ENCODE measurements at regions not wholly inside any gene's neighbourhood (a gene's known extent, or its start where the extent isn't known, plus 50 kb on each side); places are given as distances from the start of the nearest gene placed in this dataset.

DNA sequence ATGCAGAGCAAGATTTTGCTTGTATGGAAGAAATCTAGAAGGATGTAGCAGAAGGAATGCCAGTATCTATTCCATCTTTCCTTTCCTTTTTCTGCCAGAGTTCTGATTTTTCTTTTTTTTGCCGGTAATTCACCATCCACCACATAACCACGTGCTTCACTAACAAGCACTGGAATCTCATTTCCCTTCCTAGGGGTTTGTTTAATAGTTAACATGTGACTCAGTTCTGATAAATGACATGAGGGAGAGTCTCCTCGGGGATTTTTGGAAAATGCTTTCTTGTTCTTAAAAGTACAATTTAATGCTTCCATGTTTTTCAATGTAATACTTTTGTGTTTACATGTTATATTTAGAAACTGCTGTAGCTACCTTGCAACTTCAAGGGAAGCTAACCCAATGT, 590.2 kb downstream of the SH2D4B start:
- no peaks in the 10 kb centered on the region for H3K36me3 ChIP-seq (ENCODE audit: insufficient read depth, low read length, poor library complexity, severe bottlenecking)
- no peak for TF ChIP-seq EZH2 (IDR thresholded peaks at IDR 0.05; ENCODE audit: borderline replicate concordance, low read depth, low read length, poor library complexity, severe bottlenecking)
- TF ChIP-seq CTCF (conservative IDR thresholded peaks at IDR 0.05; ENCODE audit: low read depth, low read length): no peak
- intact Hi-C loops (cut with micrococcal nuclease; ENCODE audit: unreplicated experiment): no loop called here
- no peaks in the 10 kb centered on the region for H3K4me1 ChIP-seq (ENCODE audit: insufficient read depth, low read length, poor library complexity, severe bottlenecking)
- DNase-seq (ENCODE audit: low spot score): no peak
- BruUV-seq (replicated peaks): no TSS peak
- CTCF ChIA-PET: no interaction called here
- POLR2A ChIA-PET (ENCODE audit: low non-redundant PET): no interaction called here
- H3K9me3 ChIP-seq (ENCODE audit: low read depth, low read length, poor library complexity, severe bottlenecking): no peaks in the 10 kb centered on the region
- H3K27me3 ChIP-seq (replicated peaks; ENCODE audit: insufficient read depth, low read depth, low read length, poor library complexity): no peaks in the 10 kb centered on the region
- H3K27ac ChIP-seq (ENCODE audit: low read depth, low read length, poor library complexity, severe bottlenecking): no peak overlapping the region
- no peak overlapping the region for H3K4me3 ChIP-seq (ENCODE audit: low read depth, low read length, poor library complexity, severe bottlenecking)

GRCh38 chr10:81130014-81130413, 592.3 kb downstream of the SH2D4B start:
- H3K36me3 ChIP-seq (ENCODE audit: insufficient read depth, low read length, poor library complexity, severe bottlenecking): no peaks in the 10 kb centered on the region
- TF ChIP-seq CTCF (conservative IDR thresholded peaks at IDR 0.05; ENCODE audit: low read depth, low read length): no peak
- TF ChIP-seq EZH2 (IDR thresholded peaks at IDR 0.05; ENCODE audit: borderline replicate concordance, low read depth, low read length, poor library complexity, severe bottlenecking): no peak
- ChIA-PET CTCF (no interaction called here), POLR2A (ENCODE audit: low non-redundant PET) (no interaction called here)
- no TSS peak for BruUV-seq (replicated peaks)
- no peak overlapping the region for H3K27ac ChIP-seq (ENCODE audit: low read depth, low read length, poor library complexity, severe bottlenecking)
- no peak for DNase-seq (ENCODE audit: low spot score)
- no peaks in the 10 kb centered on the region for H3K4me1 ChIP-seq (ENCODE audit: insufficient read depth, low read length, poor library complexity, severe bottlenecking)
- intact Hi-C loops (cut with micrococcal nuclease; ENCODE audit: unreplicated experiment): no loop called here
- H3K27me3 ChIP-seq (replicated peaks; ENCODE audit: insufficient read depth, low read depth, low read length, poor library complexity): no peaks in the 10 kb centered on the region
- no peak overlapping the region for H3K4me3 ChIP-seq (ENCODE audit: low read depth, low read length, poor library complexity, severe bottlenecking)
- H3K9me3 ChIP-seq (ENCODE audit: low read depth, low read length, poor library complexity, severe bottlenecking): no peaks in the 10 kb centered on the region

DNA sequence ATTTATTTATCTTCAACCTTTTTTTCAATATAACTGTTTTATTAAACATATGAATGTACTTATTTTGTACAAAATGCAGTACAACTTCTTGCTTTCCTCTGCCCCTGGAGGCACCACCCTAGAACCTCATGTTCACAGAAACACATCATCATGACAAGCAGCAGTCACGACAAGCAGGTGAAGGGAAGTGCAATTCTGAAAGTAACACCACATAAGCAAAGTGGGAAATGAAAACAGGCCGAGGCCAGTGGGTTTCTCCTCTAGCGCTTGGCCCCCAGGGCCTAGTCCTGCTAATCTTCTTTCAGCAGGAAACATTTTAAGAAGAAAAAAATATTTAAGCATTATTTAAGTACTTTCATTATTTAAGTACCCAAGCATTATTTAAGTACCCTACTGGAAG, 598.1 kb downstream of the SH2D4B start:
- TF ChIP-seq CTCF (conservative IDR thresholded peaks at IDR 0.05; ENCODE audit: low read depth, low read length): no peak
- no peak for TF ChIP-seq EZH2 (IDR thresholded peaks at IDR 0.05; ENCODE audit: borderline replicate concordance, low read depth, low read length, poor library complexity, severe bottlenecking)
- Histone ChIP-seq H3K27me3 (replicated peaks; ENCODE audit: insufficient read depth, low read depth, low read length, poor library complexity) (no peaks in the 10 kb centered on the region), H3K9me3 (ENCODE audit: low read depth, low read length, poor library complexity, severe bottlenecking) (no peaks in the 10 kb centered on the region), H3K27ac (ENCODE audit: low read depth, low read length, poor library complexity, severe bottlenecking) (no peak overlapping the region), H3K4me1 (ENCODE audit: insufficient read depth, low read length, poor library complexity, severe bottlenecking) (no peaks in the 10 kb centered on the region), H3K4me3 (ENCODE audit: low read depth, low read length, poor library complexity, severe bottlenecking) (no peak overlapping the region), H3K36me3 (ENCODE audit: insufficient read depth, low read length, poor library complexity, severe bottlenecking) (no peaks in the 10 kb centered on the region)
- CTCF ChIA-PET: no interaction called here
- intact Hi-C loops (cut with micrococcal nuclease; ENCODE audit: unreplicated experiment): no loop called here
- POLR2A ChIA-PET (ENCODE audit: low non-redundant PET): no interaction called here
- no TSS peak for BruUV-seq (replicated peaks)
- DNase-seq (ENCODE audit: low spot score): no peak

Measured in A673 (cell line).